AG10803 (cell line): ENCODE measurements at regions not wholly inside any gene's neighbourhood (a gene's known extent, or its start where the extent isn't known, plus 50 kb on each side); places are given as distances from the start of the nearest gene placed in this dataset.
A peak's percentile ranks its signal among the peaks of the same experiment; 100 is the strongest.

ENCODE experiments used
- DNase-seq: peaks from one replicate; pipeline ENCODE4 v3.0.0; 2010; ENCODE audit warnings: low read depth
- H3K4me3 ChIP-seq: 2 replicates; pipeline ENCODE4 v1.5.1; 2011; ENCODE audit warnings: mild to moderate bottlenecking, low read length, control low read depth
- TF ChIP-seq, protein P1 (sequence below): conservative IDR thresholded peaks from 2 replicates; pipeline ENCODE4 v1.5.1; 2011; ENCODE audit warnings: mild to moderate bottlenecking, low read length, control low read depth, inconsistent platforms

DNA sequence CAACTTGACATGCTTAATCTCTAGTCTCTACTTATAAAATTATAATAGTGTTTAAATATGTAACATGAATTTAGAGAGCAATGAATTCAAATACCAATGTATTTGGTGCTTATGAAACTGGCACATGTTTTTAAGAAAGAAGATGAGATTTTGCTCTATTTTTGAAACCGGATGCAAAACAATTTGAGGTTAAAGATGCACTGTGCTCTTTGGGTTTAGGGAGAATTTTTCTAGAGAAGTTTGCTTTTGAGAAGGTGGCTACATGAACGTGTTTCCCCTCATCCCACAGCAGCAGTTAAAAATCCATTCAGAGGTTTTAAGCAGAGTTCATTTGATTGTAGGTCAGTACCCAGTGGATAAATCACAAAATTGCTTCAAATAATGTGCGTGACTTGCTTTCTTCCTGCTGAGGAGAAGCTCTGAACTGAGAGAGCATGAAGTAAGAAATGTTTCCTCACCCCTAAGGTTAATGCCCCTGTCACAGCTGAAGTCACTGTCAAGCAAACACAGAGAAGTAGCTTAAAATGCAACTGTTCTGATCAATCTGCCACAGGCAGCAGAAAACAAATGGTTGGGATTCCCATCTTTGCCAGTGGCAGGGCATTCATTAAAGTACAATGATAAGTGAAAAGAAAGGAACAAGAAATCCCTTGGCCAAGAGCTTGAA is 241.9 kb upstream of the SYT1 start:
- H3K4me3 ChIP-seq: no peak overlapping the region
- no peak for DNase-seq
- TF ChIP-seq, protein P1, sequence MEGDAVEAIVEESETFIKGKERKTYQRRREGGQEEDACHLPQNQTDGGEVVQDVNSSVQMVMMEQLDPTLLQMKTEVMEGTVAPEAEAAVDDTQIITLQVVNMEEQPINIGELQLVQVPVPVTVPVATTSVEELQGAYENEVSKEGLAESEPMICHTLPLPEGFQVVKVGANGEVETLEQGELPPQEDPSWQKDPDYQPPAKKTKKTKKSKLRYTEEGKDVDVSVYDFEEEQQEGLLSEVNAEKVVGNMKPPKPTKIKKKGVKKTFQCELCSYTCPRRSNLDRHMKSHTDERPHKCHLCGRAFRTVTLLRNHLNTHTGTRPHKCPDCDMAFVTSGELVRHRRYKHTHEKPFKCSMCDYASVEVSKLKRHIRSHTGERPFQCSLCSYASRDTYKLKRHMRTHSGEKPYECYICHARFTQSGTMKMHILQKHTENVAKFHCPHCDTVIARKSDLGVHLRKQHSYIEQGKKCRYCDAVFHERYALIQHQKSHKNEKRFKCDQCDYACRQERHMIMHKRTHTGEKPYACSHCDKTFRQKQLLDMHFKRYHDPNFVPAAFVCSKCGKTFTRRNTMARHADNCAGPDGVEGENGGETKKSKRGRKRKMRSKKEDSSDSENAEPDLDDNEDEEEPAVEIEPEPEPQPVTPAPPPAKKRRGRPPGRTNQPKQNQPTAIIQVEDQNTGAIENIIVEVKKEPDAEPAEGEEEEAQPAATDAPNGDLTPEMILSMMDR: no peak

DNA sequence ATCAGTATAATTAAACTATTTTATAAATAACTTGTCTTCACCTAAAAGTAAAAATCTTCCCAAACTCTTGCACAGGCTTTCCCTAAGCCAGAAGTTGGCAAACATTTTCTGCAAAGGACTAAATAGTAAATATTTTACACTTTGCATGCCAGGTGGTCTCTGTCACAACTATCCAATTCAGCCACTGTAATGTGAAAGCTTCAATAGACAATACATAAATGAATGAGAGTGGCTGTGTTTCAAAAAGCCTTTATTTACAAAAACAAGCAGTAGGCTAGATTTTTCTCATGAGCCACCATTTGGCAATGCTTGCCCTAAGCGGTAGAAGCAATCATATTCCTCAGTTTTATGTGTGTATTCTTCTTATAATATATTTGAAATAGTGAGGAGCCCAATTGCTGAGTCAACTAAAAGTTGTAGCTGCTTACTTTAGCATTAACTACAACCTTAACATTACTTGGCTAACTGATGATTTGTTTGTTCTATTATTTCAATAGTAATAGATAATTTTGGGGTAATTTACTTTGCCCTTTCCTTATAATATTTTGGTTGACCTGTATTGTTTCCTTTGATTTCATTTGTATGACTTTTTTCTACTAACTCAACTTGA is 236.0 kb upstream of the SYT1 start:
- no peak for DNase-seq

DNA sequence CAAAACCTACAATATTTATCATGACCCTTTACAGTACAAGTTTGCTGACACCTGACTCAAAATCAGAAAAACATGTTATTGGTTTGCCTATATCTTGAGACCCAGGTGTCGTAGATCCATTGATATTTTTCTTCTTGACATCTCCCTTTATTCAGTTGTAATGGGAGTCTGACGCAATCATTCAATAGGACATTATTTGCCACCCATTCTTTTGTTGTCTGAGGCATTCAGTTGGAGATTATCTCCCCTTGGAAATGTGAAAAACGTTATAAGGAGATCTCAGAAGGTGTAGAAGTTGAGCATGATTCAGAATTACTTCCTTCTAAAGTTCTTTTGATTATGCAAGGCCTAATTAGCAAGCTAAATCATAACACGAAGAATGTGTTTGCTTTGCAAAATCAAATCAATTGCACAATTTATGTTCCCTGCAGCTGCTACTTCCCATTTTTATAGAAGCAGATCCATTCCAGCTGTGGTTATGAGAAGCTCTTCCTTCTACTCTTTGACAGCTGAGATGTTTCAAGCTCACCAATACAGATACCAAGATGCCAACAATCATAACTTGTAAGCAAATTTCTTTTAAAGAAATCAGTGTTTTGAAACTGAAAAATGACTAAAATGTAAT is 228.2 kb upstream of the SYT1 start:
- no peak overlapping the region for H3K4me3 ChIP-seq
- TF ChIP-seq, protein P1: no peak
- peak; percentile 55 for DNase-seq

More for the DNA sequence above, 236.0 kb upstream of the SYT1 start:
- TF ChIP-seq, protein P1: no peak
- H3K4me3 ChIP-seq: no peak overlapping the region

DNA sequence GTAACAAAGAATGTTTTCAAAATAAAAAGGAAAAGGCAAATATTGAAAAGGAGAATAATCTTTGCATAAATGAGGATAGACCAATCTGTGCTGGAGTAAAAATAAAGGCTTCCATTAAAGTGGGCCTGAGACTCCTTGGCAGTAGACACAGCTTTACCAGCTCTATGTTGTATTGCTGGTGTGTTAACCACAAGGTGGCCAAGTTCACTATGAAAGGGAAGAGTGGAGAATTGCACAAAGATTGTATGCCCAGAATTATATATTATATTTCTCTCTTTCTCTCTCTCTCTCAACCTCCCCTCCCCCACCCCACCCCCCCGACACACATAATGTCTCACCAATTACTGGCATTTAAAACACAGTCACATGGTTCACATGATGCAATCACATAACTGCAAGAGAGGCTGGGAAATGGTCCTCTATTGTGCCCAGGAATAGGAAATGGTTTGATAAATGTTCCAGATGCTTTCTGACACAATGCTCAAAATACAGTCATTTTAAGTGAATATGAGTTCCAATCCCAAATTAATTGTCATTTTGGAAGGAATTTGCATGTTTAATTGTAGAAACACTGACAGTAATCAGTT is 222.6 kb upstream of the SYT1 start:
- H3K4me3 ChIP-seq: no peak overlapping the region
- TF ChIP-seq, protein P1: peak; percentile 11; the same call in 1 of the 2 replicates
- peak; percentile 12 for DNase-seq

DNA sequence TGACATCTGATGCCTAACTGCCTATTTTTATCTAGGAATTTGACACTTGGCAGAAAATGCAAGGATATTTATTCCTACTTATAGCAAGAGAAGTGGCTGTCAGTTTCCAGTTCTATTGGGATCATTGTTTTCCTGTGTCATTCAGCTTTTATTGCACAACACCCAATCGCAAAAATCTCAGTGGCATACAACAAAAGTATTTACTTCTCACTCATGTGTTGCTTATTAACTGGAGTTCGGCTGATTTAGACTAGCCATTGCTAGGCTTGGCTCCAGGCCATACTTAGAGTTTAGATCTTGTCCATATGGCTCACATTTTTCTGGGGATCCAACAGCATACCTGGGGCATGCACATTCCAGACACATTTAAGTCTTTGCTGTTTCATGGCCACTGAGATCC is 218.6 kb upstream of the SYT1 start:
- peak; percentile 72 for DNase-seq
- TF ChIP-seq, protein P1: no peak
- H3K4me3 ChIP-seq: no peak overlapping the region

DNA sequence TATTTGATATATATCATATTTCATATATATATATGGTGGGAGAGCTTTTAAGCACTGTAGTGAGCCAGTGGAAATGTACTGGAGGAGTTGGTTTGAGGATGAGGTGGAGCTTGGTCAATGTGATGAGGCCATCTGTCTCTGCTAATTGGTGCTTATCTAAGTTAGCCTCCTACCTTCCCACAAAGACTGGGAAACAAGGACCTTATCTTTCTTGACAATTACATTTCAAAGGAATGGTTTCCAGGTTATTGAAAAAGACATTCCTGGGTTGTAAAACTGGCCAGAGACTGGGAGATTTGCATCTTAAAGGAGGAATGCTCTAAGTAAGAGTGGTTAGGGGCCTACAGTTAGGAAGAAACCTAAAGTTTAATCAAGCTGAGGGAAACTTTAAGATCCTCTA is 212.8 kb upstream of the SYT1 start:
- TF ChIP-seq, protein P1: no peak
- no peak for DNase-seq
- no peak overlapping the region for H3K4me3 ChIP-seq
